Fibroblast of villous mesenchyme (primary cell): ENCODE measurements at regions not wholly inside any gene's neighbourhood (a gene's known extent, or its start where the extent isn't known, plus 50 kb on each side); places are given as distances from the start of the nearest gene placed in this dataset.
"Not testable (repeated sequence)": the region's sequence is repeated elsewhere in the genome, so short reads cannot be mapped to it uniquely, and the experiment has no call there.

Source experiments
- DNase-seq: peaks from one replicate; pipeline ENCODE4 v3.0.0-alpha.2; 2010; ENCODE audit warnings: low read depth
- H3K4me3 ChIP-seq: 2 replicates; pipeline ENCODE4 v1.5.1; 2011; ENCODE audit warnings: low read depth, mild to moderate bottlenecking, low read length
- TF ChIP-seq, protein P1 (sequence below): IDR thresholded peaks from 2 replicates; pipeline ENCODE4 v1.5.1; 2012; ENCODE audit warnings: low read depth, mild to moderate bottlenecking, low read length; ENCODE audit not compliant: insufficient read depth

DNA sequence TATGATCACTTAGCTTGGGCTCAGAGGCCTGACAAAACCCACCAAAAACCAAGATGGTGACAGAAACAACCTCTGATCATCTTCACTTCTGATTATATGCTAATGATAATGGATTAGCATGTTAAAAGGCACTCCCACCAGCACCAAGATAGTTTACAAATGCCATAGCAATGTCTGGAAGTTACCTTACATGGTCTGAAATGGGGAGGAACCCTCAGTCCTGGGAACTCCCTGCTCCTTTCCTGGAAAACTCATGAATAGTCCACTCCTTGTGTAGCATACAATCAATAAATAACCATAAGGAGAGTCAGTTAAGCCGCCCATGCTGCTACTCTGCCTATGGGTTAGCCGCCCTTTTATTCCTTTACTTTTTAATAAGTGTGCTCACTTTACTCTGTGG lies 120.0 kb upstream of the HS3ST4 start:
- TF ChIP-seq, protein P1, sequence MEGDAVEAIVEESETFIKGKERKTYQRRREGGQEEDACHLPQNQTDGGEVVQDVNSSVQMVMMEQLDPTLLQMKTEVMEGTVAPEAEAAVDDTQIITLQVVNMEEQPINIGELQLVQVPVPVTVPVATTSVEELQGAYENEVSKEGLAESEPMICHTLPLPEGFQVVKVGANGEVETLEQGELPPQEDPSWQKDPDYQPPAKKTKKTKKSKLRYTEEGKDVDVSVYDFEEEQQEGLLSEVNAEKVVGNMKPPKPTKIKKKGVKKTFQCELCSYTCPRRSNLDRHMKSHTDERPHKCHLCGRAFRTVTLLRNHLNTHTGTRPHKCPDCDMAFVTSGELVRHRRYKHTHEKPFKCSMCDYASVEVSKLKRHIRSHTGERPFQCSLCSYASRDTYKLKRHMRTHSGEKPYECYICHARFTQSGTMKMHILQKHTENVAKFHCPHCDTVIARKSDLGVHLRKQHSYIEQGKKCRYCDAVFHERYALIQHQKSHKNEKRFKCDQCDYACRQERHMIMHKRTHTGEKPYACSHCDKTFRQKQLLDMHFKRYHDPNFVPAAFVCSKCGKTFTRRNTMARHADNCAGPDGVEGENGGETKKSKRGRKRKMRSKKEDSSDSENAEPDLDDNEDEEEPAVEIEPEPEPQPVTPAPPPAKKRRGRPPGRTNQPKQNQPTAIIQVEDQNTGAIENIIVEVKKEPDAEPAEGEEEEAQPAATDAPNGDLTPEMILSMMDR: no peak
- no peak overlapping the region for H3K4me3 ChIP-seq
- no peak for DNase-seq

DNA sequence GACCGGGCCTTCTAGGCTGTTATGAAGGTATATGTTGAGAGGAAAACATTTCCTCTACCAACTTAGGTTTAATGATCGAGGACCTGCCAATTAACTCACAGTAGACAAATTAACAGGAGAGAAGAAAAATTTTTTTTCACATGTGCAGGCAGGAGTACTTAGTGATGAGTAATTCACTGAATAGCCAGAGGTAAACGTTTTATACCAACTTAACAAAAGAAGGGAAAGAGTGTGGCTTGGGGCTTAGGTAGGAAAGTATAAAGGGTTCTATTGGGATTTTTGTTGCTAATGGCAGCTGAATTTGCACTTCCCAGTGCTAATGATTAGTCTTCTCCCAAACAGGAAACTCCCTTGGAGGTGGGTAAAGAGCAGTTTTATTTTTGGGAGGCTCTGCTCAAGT lies 121.6 kb upstream of the HS3ST4 start:
- DNase-seq: no peak
- TF ChIP-seq, protein P1: no peak
- H3K4me3 ChIP-seq: no peak overlapping the region

DNA sequence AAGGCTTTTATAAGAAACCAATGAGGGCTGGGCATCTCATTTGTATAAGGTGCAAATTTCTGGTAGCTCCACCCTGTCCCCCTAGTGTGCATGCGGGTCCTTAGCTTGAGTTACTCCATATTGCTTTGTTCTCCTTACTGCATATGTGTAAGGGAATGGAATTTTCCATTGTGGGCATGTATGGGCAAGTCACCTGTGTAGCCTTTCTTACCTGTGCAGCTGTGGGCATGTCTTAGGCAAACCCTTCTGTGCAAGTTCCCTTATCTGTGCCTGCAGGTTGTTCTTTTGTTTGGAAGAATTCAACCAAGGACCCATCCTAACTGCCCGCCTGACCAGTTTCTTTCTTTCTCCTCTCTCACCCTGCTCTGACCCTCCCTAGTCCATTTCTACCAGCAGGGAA lies 122.8 kb upstream of the HS3ST4 start:
- no peak overlapping the region for H3K4me3 ChIP-seq
- no peak for DNase-seq
- TF ChIP-seq, protein P1: no peak

DNA sequence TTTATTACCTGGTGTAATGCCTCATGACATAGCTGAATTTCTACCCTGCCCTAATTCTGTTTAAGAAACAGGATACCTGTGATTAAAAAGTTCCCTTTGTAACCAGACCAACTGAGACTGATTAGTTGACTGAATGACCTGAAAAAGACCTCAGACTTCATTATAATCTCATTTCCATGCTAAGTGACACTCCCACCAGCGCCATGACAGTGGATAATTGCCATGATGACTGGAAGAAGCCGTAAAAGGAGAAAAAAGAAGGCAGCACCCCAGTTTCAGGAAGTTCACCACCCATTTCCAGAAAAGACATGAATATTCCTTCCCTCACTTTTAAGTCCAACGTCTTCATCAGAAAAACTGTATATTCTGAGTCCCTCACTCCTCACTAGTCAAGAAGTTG lies 125.6 kb upstream of the HS3ST4 start:
- TF ChIP-seq, protein P1: no peak
- no peak for DNase-seq

DNA sequence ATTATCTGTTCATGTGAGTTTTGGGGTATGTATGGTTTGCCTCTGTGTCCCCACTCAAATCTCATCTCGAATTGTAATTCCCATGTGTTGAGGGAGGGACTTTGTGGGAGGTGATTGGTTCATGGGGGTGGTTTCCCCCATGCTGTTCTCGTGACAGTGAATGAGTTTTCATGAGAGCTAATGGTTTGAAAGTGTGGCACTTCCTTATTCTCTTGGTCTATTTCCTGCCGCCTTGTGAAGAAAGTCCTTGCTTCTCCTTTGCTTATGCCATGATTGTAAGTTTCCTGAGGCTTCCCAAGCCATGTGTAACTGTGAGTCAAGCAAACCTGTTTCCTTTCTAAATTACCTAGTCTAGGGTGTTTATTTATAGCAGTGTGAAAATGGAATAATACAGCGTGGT lies 128.1 kb upstream of the HS3ST4 start:
- DNase-seq: no peak
- TF ChIP-seq, protein P1: no peak
- H3K4me3 ChIP-seq: no peak overlapping the region

More for the DNA sequence above, 125.6 kb upstream of the HS3ST4 start:
- H3K4me3 ChIP-seq: no peak overlapping the region

DNA sequence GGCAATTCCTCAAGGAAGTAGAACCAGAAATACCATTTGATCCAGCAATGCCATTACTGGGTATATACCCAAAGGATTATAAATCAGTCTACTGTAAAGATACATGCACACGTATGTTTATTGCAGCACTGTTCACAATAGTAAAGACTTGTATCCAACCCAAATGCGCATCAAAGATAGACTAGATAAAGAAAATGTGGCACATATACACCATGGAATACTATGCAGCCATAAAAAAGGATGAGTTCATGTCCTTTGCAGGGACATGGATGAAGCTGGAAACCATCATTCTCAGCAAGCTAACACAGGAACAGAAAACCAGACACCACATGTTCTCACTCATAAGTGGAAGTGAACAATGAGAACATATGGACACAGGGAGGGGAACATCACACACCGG lies 130.0 kb upstream of the HS3ST4 start:
- not testable (repeated sequence) for H3K4me3 ChIP-seq, DNase-seq

DNA sequence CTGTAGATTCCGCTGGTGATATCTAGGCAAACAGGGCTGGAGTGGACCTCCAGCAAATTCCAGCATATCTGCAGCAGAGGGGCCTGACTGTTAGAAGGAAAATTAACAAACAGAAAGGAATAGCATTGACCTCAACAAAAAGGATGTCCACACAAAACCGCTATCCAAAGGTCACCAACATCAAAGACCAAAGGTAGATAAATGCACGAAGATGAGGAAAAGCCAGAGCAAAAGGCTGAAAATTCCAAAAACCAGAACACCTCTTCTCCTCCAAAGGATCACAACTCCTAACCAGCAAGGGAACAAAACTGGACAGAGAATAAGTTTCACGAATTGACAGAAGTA lies 134.8 kb upstream of the HS3ST4 start:
- not testable (repeated sequence) for DNase-seq, H3K4me3 ChIP-seq

DNA sequence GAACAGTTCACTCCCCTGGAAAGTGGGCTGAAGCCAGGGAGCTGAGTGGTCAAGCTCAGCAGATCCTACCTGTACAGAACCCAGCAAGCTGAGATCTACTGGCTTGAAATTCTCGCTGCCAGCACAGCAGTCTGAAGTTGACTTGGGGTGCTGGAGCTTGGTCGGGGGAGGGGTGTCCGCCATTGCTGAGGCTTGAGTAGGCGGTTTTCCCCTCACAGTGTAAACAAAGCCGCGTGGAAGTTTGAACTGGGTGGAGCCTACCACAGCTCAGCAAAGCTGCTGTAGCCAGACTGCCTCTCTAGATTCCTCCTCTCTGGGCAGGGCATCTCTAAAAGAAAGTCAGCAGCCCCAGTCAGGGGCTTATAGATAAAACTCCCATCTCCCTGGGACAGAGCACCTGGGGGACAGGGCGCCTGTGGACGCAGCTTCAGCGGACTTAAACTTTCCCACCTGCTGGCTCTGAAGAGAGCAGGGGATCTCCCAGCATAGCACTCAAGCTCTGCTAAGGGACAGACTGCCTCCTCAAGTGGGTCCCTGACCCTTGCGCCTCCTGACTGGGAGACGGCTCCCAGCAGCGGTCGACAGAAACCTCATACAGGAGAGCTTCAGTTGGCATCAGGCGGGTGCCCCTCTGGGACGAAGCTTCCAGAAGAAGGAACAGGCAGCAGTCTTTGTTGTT lies 135.3 kb upstream of the HS3ST4 start:
- not testable (repeated sequence) for H3K4me3 ChIP-seq, DNase-seq
